Activated CD8-positive, alpha-beta T cell treated with anti-CD3 and anti-CD28 coated beads for 36 hours (primary cell): ENCODE measurements at regions not wholly inside any gene's neighbourhood (a gene's known extent, or its start where the extent isn't known, plus 50 kb on each side); places are given as distances from the start of the nearest gene placed in this dataset.

ENCODE experiments used
- ATAC-seq: fragments of 200-7000 bp; cut with Tn5 transposase; one replicate; pipeline ENCODE4 v1.10.0; 2021; ENCODE audit warnings: mild to moderate bottlenecking, moderate library complexity
- CTCF ChIA-PET: fragments of 350-600 bp; sonication (Branson Sonifier 250); formaldehyde crosslinking; loops from one replicate; lab custom pipeline; 2021; ENCODE audit warnings: antibody characterized with exemption; lab: Charles Lee
- POLR2A ChIA-PET: fragments of 350-600 bp; sonication (Branson Sonifier 250); formaldehyde crosslinking; loops from one replicate; lab custom pipeline; 2021; ENCODE audit warnings: antibody characterized with exemption; lab: Charles Lee
- DNase-seq: peaks from one replicate; pipeline ENCODE4 v3.0.0-alpha.2; 2020
- H3K27ac Mint-ChIP-seq: one replicate; pipeline ENCODE4 v1.8.0; 2021; ENCODE audit warnings: mild to moderate bottlenecking, mixed read lengths
- H3K27me3 Mint-ChIP-seq: one replicate; pipeline ENCODE4 v1.8.0; 2021; ENCODE audit warnings: mixed read lengths
- H3K36me3 Mint-ChIP-seq: one replicate; pipeline ENCODE4 v1.8.0; 2021; ENCODE audit warnings: low read depth, mixed read lengths
- H3K4me1 Mint-ChIP-seq: one replicate; pipeline ENCODE4 v1.8.0; 2021; ENCODE audit warnings: low read depth, mixed read lengths
- H3K4me3 Mint-ChIP-seq: one replicate; pipeline ENCODE4 v1.8.0; 2021; ENCODE audit warnings: mild to moderate bottlenecking, moderate library complexity, mixed read lengths
- H3K9me3 Mint-ChIP-seq: one replicate; pipeline ENCODE4 v1.8.0; 2021; ENCODE audit warnings: mixed read lengths
- CTCF ChIP-seq: fragments of 200-600 bp; IDR thresholded peaks from one replicate; pipeline ENCODE4 v1.8.0; 2022; ENCODE audit warnings: antibody characterized with exemption, mild to moderate bottlenecking
- intact Hi-C: fragments of 100-400 bp; cut with micrococcal nuclease; formaldehyde crosslinking; loops from one replicate; pipeline ENCODE4 v1.10.0; 2022

GRCh38 chr11:116400081-116400480 is 372.7 kb downstream of the BUD13 start:
- no peak overlapping the region for H3K27ac Mint-ChIP-seq
- no peaks in the 10 kb centered on the region for H3K27me3 Mint-ChIP-seq
- no peak for ATAC-seq
- no peaks in the 10 kb centered on the region for H3K9me3 Mint-ChIP-seq
- no peak overlapping the region for H3K4me3 Mint-ChIP-seq
- H3K4me1 Mint-ChIP-seq: no peaks in the 10 kb centered on the region
- TF ChIP-seq CTCF: no peak
- CTCF ChIA-PET: no interaction called here
- no peak for DNase-seq
- intact Hi-C loops: no loop called here
- no peaks in the 10 kb centered on the region for H3K36me3 Mint-ChIP-seq
- POLR2A ChIA-PET: no interaction called here

GRCh38 chr11:116397602-116398084 is 375.1 kb downstream of the BUD13 start:
- ATAC-seq (no peak), DNase-seq (no peak)
- ChIA-PET CTCF (no interaction called here), POLR2A (no interaction called here)
- no peak overlapping the region for H3K4me3 Mint-ChIP-seq
- H3K4me1 Mint-ChIP-seq: no peaks in the 10 kb centered on the region
- no peaks in the 10 kb centered on the region for H3K36me3 Mint-ChIP-seq
- H3K27me3 Mint-ChIP-seq: no peaks in the 10 kb centered on the region
- intact Hi-C loops: no loop called here
- H3K9me3 Mint-ChIP-seq: no peaks in the 10 kb centered on the region
- no peak for TF ChIP-seq CTCF
- H3K27ac Mint-ChIP-seq: no peak overlapping the region

- POLR2A ChIA-PET: no interaction called here
- Mint-ChIP-seq H3K4me3 (no peak overlapping the region), H3K9me3 (no peaks in the 10 kb centered on the region), H3K36me3 (no peaks in the 10 kb centered on the region), H3K27me3 (no peaks in the 10 kb centered on the region), H3K27ac (no peak overlapping the region), H3K4me1 (no peaks in the 10 kb centered on the region)
- no peak for ATAC-seq
- no peak for DNase-seq
- CTCF ChIA-PET: no interaction called here
- intact Hi-C loops: no loop called here
- TF ChIP-seq CTCF: no peak
These were observed 376.5 kb downstream of the BUD13 start for GRCh38 chr11:116396331-116396730.

GRCh38 chr11:116394022-116394421 is 378.8 kb downstream of the BUD13 start:
- Mint-ChIP-seq H3K36me3 (no peaks in the 10 kb centered on the region), H3K4me3 (no peak overlapping the region), H3K9me3 (no peaks in the 10 kb centered on the region), H3K4me1 (no peaks in the 10 kb centered on the region), H3K27me3 (no peaks in the 10 kb centered on the region), H3K27ac (no peak overlapping the region)
- no peak for TF ChIP-seq CTCF
- no peak for ATAC-seq
- POLR2A ChIA-PET: no interaction called here
- intact Hi-C loops: no loop called here
- DNase-seq: no peak
- CTCF ChIA-PET: no interaction called here

- CTCF ChIA-PET: no interaction called here
- POLR2A ChIA-PET: interaction anchor here (1.2 kb wide), 1 partner anchor 56 kb away, joined by 4 read pairs; no protein-coding TSS in a partner anchor
- TF ChIP-seq CTCF: no peak
- DNase-seq (no peak), ATAC-seq (no peak)
- Mint-ChIP-seq H3K27ac (no peak overlapping the region), H3K4me1 (no peaks in the 10 kb centered on the region), H3K9me3 (no peaks in the 10 kb centered on the region), H3K4me3 (no peak overlapping the region), H3K27me3 (no peaks in the 10 kb centered on the region), H3K36me3 (no peaks in the 10 kb centered on the region)
- intact Hi-C loops: no loop called here
These were observed 381.8 kb downstream of the BUD13 start for GRCh38 chr11:116390963-116391362.
